NB4 (cell line): ENCODE measurements at regions not wholly inside any gene's neighbourhood (a gene's known extent, or its start where the extent isn't known, plus 50 kb on each side); places are given as distances from the start of the nearest gene placed in this dataset.

ENCODE experiments used
- CTCF ChIP-seq: IDR thresholded peaks from one replicate; pipeline ENCODE4 v1.5.1; 2012; ENCODE audit warnings: low read depth, low read length
- POLR2A ChIP-seq: IDR thresholded peaks from 2 replicates; pipeline ENCODE4 v1.6.1; 2011; ENCODE audit warnings: mild to moderate bottlenecking; ENCODE audit not compliant: insufficient read length; ENCODE audit errors: extremely low read depth
- TF ChIP-seq, protein P1 (sequence below): IDR thresholded peaks from 2 replicates; pipeline ENCODE4 v1.6.1; 2011; ENCODE audit warnings: low read depth, low read length

DNA sequence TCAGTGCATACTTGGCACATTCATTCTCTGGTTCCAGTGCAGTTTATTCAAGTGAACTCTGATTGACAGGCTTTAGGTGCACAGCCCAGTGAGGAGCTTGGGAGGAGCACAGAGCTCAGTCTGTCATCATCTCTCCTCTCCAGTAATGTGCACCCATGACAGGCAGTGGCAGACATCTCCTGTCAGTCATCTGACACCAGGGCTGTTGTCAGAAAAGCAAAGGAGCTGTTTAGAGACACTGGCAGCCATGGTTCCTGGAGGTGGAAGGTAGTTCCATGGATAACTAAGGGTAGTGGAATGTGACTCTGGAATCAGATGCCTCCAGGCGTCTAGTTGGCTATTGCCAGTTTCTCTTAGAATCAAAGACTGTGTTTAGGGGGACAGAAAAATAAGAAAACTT lies 308.8 kb downstream of the DCDC2C start:
- no peak for TF ChIP-seq CTCF
- no peak for TF ChIP-seq POLR2A
- TF ChIP-seq, protein P1, sequence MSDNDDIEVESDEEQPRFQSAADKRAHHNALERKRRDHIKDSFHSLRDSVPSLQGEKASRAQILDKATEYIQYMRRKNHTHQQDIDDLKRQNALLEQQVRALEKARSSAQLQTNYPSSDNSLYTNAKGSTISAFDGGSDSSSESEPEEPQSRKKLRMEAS: no peak
